RWPE2 (cell line): ENCODE measurements at regions not wholly inside any gene's neighbourhood (a gene's known extent, or its start where the extent isn't known, plus 50 kb on each side); places are given as distances from the start of the nearest gene placed in this dataset.

Source experiments
- ATAC-seq: fragments of 200-7000 bp; cut with Tn5 transposase; 3 replicates; pipeline ENCODE4 v1.9.1; 2021; ENCODE audit warnings: low read depth
- DNase-seq: peaks from one replicate; pipeline ENCODE4 v3.0.0-alpha.2; 2020; ENCODE audit warnings: low spot score
- H3K27ac ChIP-seq: fragments of 450-650 bp; 2 replicates; pipeline ENCODE4 v1.5.1; 2017; ENCODE audit warnings: mild to moderate bottlenecking; ENCODE audit not compliant: poor library complexity, severe bottlenecking
- H3K27me3 ChIP-seq: fragments of 250-450 bp; sonication (Bioruptor Pico); 2 replicates; pipeline ENCODE4 v1.5.1; 2021; ENCODE audit warnings: mild to moderate bottlenecking, moderate library complexity; ENCODE audit not compliant: insufficient read depth, poor library complexity, severe bottlenecking
- H3K36me3 ChIP-seq: fragments of 250-450 bp; sonication (Bioruptor Pico); 2 replicates; pipeline ENCODE4 v1.5.1; 2020; ENCODE audit warnings: low read depth, mild to moderate bottlenecking, moderate library complexity
- H3K4me1 ChIP-seq: fragments of 250-450 bp; sonication (Bioruptor Pico); 2 replicates; pipeline ENCODE4 v1.5.1; 2021; ENCODE audit warnings: mild to moderate bottlenecking, moderate library complexity; ENCODE audit not compliant: insufficient read depth, poor library complexity, severe bottlenecking
- H3K4me3 ChIP-seq: fragments of 250-450 bp; sonication (Bioruptor Pico); 2 replicates; pipeline ENCODE4 v1.5.1; 2021; ENCODE audit warnings: mild to moderate bottlenecking, moderate library complexity; ENCODE audit not compliant: severe bottlenecking
- H3K9me3 ChIP-seq: fragments of 250-450 bp; sonication (Bioruptor Pico); 2 replicates; pipeline ENCODE4 v1.5.1; 2021; ENCODE audit warnings: mild to moderate bottlenecking, moderate library complexity; ENCODE audit not compliant: severe bottlenecking
- TF ChIP-seq, protein P1 (sequence below): fragments of 450-650 bp; IDR thresholded peaks from one replicate; pipeline ENCODE4 v1.5.1; 2017; ENCODE audit warnings: mild to moderate bottlenecking, moderate library complexity; ENCODE audit not compliant: poor library complexity, severe bottlenecking

GRCh38 chr21:36207577-36208320 is 51.1 kb downstream of the DOP1B start:
- TF ChIP-seq, protein P1, sequence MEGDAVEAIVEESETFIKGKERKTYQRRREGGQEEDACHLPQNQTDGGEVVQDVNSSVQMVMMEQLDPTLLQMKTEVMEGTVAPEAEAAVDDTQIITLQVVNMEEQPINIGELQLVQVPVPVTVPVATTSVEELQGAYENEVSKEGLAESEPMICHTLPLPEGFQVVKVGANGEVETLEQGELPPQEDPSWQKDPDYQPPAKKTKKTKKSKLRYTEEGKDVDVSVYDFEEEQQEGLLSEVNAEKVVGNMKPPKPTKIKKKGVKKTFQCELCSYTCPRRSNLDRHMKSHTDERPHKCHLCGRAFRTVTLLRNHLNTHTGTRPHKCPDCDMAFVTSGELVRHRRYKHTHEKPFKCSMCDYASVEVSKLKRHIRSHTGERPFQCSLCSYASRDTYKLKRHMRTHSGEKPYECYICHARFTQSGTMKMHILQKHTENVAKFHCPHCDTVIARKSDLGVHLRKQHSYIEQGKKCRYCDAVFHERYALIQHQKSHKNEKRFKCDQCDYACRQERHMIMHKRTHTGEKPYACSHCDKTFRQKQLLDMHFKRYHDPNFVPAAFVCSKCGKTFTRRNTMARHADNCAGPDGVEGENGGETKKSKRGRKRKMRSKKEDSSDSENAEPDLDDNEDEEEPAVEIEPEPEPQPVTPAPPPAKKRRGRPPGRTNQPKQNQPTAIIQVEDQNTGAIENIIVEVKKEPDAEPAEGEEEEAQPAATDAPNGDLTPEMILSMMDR = no peak
- H3K36me3 ChIP-seq = no peaks in the 10 kb centered on the region
- H3K4me3 ChIP-seq = no peak overlapping the region
- no peaks in the 10 kb centered on the region for H3K9me3 ChIP-seq
- peaks cover 41% of the 10 kb centered on the region for H3K4me1 ChIP-seq
- DNase-seq (no peak), ATAC-seq (peak; percentile 18; the same call in 2 of the 3 replicates)
- no peaks in the 10 kb centered on the region for H3K27me3 ChIP-seq
- no peak overlapping the region for H3K27ac ChIP-seq

DNA sequence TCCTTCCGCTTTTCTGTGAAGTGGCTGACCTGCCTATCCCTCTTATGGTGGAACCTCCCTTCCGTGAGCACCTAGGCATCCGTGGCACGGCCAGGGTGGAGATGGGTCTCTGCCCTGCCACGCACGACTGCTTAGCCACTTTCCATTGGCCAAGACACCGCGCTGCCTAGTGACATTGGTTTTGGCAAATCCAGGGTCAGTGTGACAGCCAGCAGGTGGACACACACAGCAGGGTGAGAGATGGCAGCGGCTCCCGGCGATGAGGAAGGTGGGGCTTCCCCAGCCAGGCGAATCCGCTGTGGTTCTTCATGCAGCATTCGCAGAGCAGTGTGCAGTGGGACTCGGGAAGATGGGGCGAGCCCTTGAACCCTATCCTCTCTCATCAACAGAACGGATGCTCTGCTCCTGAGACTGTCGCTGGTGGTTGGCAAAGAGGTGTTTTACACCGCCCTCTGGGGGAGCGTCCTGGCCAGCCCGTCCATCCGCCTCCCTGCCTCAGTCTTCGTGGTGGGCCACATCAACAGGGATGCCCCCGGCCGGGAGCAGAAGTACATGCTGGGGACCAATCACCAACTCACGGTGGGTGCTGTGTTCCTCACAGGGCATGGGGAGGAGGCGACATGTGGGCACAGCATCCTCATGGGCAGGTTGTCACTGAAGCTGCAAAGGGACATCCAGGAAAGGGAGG is 51.8 kb downstream of the DOP1B start:
- no peak for ATAC-seq
- Histone ChIP-seq H3K4me1 (peaks cover 34% of the 10 kb centered on the region), H3K4me3 (no peak overlapping the region), H3K36me3 (no peaks in the 10 kb centered on the region), H3K9me3 (no peaks in the 10 kb centered on the region), H3K27me3 (no peaks in the 10 kb centered on the region), H3K27ac (no peak overlapping the region)
- no peak for DNase-seq
- TF ChIP-seq, protein P1 = no peak

DNA sequence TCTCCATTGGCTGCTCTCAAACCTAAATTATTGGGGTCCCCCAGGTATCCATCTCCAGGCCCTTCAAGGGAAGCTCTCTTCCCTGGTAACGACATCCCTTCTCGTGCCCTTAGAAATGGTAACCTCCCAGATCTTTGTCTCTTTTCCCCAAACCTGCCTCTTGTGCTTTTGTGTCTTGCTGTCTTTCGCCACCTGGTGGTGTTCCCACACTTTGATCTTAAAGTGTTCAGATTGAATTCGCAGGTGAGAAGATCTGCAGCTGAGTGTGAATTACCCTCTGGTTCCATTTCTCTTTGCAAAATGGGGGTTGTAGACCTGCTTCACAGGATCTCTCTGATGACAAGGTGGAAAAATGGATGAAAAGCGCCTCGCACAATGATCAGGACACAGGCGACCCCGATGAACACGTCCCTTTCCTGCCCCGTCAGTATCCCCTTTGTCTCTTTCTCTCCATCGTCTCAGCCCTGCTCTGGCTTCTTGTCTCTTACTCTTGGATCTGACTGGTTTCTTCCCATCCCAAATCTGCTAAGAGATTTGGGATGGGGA is 53.1 kb downstream of the DOP1B start:
- no peaks in the 10 kb centered on the region for H3K36me3 ChIP-seq
- H3K27me3 ChIP-seq = no peaks in the 10 kb centered on the region
- H3K4me1 ChIP-seq = peaks cover 26% of the 10 kb centered on the region
- peak overlapping the region; percentile 57 for H3K27ac ChIP-seq
- H3K4me3 ChIP-seq = no peak overlapping the region
- DNase-seq (no peak), ATAC-seq (peak; percentile 40; the same call in 2 of the 3 replicates)
- H3K9me3 ChIP-seq = no peaks in the 10 kb centered on the region
- TF ChIP-seq, protein P1 = peak; percentile 86

DNA sequence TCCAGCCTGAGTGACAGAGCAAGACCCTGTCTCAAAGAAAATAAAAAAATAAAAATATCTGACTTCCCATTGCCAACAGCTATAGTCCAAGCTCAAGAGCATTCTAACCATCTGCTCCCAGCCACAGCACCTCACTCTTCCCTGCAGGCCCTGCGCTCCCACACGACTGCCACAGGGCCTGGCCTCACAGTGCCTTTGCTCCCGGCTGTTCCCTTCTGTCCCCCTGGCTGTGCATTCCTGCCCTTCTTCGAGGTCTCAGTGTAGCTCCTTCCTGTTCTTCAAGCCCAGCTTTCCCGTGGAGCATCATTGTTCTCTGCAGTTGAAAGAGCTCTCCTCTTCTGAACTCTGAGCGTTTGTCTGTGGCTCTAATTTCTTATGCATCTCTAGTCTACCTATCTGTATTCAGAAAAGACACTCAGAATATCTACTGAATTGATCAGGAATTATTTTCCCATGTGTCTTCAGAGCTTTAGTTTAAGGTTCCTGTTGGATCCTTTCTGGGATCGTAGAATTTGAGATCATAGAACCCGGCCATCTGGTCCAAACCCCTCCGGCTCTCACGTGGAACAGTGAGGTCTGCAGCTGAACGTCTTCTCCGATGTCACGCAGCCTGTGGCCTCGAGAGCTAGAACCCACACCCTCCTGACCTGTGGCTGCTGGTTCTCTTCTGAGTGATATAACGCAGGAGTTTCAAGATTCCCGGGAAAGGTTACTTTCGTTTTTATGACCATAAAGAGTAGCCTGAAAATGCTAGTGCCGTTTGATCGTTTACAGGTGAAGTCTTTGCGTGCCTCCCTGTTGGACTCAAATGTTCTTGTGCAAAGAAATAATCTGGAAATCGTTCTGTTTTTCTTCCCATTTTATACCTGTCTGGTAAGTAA is 54.4 kb downstream of the DOP1B start:
- Histone ChIP-seq H3K9me3 (no peaks in the 10 kb centered on the region), H3K27ac (peak overlapping the region; percentile 57), H3K27me3 (no peaks in the 10 kb centered on the region), H3K4me3 (no peak overlapping the region), H3K4me1 (peaks cover 26% of the 10 kb centered on the region), H3K36me3 (no peaks in the 10 kb centered on the region)
- ATAC-seq (no peak), DNase-seq (no peak)
- TF ChIP-seq, protein P1 = no peak
